WI38 (cell line): ENCODE measurements at regions not wholly inside any gene's neighbourhood (a gene's known extent, or its start where the extent isn't known, plus 50 kb on each side); places are given as distances from the start of the nearest gene placed in this dataset.
"Not testable (repeated sequence)": the region's sequence is repeated elsewhere in the genome, so short reads cannot be mapped to it uniquely, and the experiment has no call there.

ENCODE experiments used
- H3K4me3 ChIP-seq: 2 replicates; pipeline ENCODE4 v1.5.1; 2011; ENCODE audit warnings: low read depth, mild to moderate bottlenecking, control low read depth, low read length
- TF ChIP-seq, protein P1 (sequence below): IDR thresholded peaks from 2 replicates; pipeline ENCODE4 v1.5.1; 2012; ENCODE audit warnings: low read depth, mild to moderate bottlenecking, control low read depth, low read length

DNA sequence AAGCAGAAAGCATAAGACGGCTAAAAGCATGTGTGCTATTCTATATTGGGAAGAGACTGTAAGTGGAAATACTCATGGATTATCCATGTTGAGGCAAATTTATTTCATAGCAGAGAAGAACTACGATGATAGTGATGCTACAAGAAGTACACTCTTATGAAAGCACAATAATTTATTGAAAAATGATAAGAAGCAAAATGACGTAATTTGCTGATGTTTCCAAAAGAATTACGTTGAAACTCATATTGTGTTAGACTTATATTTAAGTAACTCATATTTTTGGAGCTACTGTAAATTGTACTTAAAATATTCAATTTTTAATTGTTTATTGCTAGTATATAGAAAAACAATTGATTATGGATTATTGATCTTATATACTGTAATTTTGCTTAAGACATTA, 1622.5 kb downstream of the REEP3 start:
- TF ChIP-seq, protein P1, sequence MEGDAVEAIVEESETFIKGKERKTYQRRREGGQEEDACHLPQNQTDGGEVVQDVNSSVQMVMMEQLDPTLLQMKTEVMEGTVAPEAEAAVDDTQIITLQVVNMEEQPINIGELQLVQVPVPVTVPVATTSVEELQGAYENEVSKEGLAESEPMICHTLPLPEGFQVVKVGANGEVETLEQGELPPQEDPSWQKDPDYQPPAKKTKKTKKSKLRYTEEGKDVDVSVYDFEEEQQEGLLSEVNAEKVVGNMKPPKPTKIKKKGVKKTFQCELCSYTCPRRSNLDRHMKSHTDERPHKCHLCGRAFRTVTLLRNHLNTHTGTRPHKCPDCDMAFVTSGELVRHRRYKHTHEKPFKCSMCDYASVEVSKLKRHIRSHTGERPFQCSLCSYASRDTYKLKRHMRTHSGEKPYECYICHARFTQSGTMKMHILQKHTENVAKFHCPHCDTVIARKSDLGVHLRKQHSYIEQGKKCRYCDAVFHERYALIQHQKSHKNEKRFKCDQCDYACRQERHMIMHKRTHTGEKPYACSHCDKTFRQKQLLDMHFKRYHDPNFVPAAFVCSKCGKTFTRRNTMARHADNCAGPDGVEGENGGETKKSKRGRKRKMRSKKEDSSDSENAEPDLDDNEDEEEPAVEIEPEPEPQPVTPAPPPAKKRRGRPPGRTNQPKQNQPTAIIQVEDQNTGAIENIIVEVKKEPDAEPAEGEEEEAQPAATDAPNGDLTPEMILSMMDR = no peak

DNA sequence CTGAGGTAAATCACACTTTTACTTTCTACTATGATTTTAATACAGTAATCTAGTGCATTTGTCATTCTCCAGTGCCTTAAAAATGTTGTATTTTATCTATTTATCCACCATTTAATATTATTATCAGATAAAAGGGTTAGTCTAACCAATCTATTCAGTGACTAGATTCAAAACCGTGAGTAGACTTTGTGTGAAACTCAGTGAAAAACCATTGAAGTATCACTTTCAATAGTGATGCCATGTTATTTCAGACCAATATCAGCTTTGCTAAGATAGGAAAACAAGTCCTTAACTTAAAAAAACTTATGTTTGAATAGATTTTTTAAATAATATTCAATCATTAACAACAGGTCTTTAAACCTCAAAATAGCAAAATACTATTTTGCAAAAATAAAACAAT, 1628.7 kb downstream of the REEP3 start:
- TF ChIP-seq, protein P1 = no peak
- H3K4me3 ChIP-seq = no peak overlapping the region

More for the DNA sequence above, 1622.5 kb downstream of the REEP3 start:
- H3K4me3 ChIP-seq = no peak overlapping the region

GRCh38 chr10:65166272-65166671, 1645.1 kb downstream of the REEP3 start:
- TF ChIP-seq, protein P1 = no peak
- H3K4me3 ChIP-seq = no peak overlapping the region

GRCh38 chr10:65172249-65172648, 1651.0 kb downstream of the REEP3 start:
- H3K4me3 ChIP-seq = no peak overlapping the region
- TF ChIP-seq, protein P1 = no peak

DNA sequence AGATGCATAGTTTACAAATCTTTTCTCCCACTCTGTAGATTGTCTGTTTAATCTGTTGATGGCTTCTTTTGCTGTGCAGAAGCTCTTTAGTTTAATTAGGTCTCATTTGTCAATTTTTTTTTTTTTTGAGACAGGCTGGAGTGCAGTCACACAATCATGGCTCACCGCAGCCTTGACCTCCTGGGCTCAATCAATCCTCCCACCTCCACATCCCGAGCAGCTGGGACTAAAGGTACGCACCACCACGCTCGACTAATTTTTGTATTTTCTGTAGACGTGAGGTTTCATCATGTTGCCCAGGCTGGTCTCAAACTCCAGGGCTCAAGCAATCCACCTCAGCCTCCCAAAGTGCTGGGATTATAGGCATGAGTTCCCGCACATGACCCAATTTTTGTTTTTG, 1655.8 kb downstream of the REEP3 start:
- H3K4me3 ChIP-seq = no peak overlapping the region
- TF ChIP-seq, protein P1 = no peak

- TF ChIP-seq, protein P1 = no peak
- no peak overlapping the region for H3K4me3 ChIP-seq
Observed at GRCh38 chr10:65183236-65183635, 1662.0 kb downstream of the REEP3 start.

DNA sequence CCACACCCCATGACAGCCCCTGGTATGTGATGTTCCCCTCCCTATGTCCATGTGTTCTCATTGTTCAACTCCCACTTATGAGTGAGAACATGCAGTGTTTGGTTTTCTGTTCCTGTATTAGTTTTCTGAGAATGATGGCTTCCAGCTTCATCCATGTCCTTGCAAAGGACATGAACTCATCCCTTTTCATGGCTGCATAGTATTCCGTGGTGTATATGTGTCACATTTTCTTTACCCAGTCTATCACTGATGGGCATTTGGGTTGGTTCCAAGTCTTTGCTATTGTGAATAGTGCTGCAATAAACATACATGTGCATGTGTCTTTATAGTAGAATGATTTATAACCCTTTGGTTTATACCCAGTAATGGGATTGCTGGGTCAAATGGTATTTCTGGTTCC, 1665.5 kb downstream of the REEP3 start:
- H3K4me3 ChIP-seq = not testable (repeated sequence)

DNA sequence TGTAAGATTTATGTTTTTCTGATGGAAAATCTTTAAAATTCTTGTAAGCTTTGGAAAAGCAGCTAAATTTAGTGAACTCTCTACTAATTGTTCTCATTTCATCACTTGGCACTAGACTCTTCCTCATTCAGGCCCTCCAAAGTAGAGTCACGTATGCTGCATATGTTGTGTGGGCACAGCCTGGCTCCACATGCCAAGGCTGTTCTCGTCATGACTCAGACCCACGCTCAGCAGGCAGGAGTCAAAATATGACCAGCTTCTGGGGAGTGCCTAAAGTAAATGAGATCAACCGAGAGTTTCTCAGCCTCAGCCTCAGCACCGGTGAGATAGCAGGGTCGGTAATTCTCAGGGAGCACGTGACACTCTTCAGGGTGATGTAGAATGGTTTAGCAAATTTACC, 1672.9 kb downstream of the REEP3 start:
- H3K4me3 ChIP-seq = no peak overlapping the region
- TF ChIP-seq, protein P1 = no peak
